H1 (cell line): ENCODE measurements at regions not wholly inside any gene's neighbourhood (a gene's known extent, or its start where the extent isn't known, plus 50 kb on each side); places are given as distances from the start of the nearest gene placed in this dataset.

ENCODE experiments used
- ASH2L ChIP-seq: fragments of 200-600, 300-600 bp; sonication (generic); IDR thresholded peaks from one replicate; pipeline ENCODE4 v1.7.1; 2017; ENCODE audit warnings: low read length
- CBX8 ChIP-seq: fragments of 300-800, 300-1000 bp; sonication (generic); IDR thresholded peaks from 2 replicates; pipeline ENCODE4 v1.7.1; 2016; ENCODE audit warnings: low read depth, low read length, borderline replicate concordance
- CTCF ChIP-seq, 3 experiments: IDR thresholded peaks; 1 replicate in 2 of 3; 2 replicates in 1 of 3; pipeline versions ENCODE4 v1.5.1 to v1.6.1; 2011; ENCODE audit warnings: low read length in 3 of 3, mild to moderate bottlenecking in 3 of 3, inconsistent platforms in 2 of 3, low read depth in 1 of 3, moderate library complexity in 1 of 3; ENCODE audit not compliant: insufficient read depth in 1 of 3; ENCODE audit errors: control extremely low read depth in 1 of 3
- EP300 ChIP-seq, 2 experiments: IDR thresholded peaks; 1 replicate in 1 of 2; 2 replicates in 1 of 2; pipeline ENCODE4 v1.6.1; 2011 to 2012; ENCODE audit warnings: low read depth in 2 of 2, low read length in 2 of 2, mild to moderate bottlenecking in 2 of 2, borderline replicate concordance in 1 of 2, inconsistent platforms in 1 of 2, moderate library complexity in 1 of 2
- HDAC2 ChIP-seq, 2 experiments: fragments of 300-600 bp in 1 of 2; sonication (generic) in 1 of 2; IDR thresholded peaks; 2 replicates each; pipeline ENCODE4 v1.6.1; 2011 to 2012; ENCODE audit warnings: low read depth in 2 of 2, low read length in 2 of 2, mild to moderate bottlenecking in 2 of 2, moderate library complexity in 2 of 2, borderline replicate concordance in 1 of 2, inconsistent platforms in 1 of 2
- KDM1A ChIP-seq: fragments of 200-600, 300-600 bp; sonication (generic); IDR thresholded peaks from 2 replicates; pipeline ENCODE4 v1.7.1; 2016; ENCODE audit warnings: mild to moderate bottlenecking, low read length, borderline replicate concordance
- POLR2AphosphoS5 ChIP-seq: IDR thresholded peaks from 2 replicates; pipeline ENCODE4 v1.6.1; 2011; ENCODE audit warnings: low read depth, low read length
- SAP30 ChIP-seq: fragments of 300-600 bp; sonication (generic); IDR thresholded peaks from 2 replicates; pipeline ENCODE4 v1.7.1; 2012; ENCODE audit warnings: low read length, moderate library complexity, mild to moderate bottlenecking, inconsistent platforms; ENCODE audit not compliant: insufficient read depth, insufficient replicate concordance
- SP4 ChIP-seq: IDR thresholded peaks from 2 replicates; pipeline ENCODE4 v1.6.1; 2012; ENCODE audit warnings: low read length, inconsistent platforms

GRCh38 chr2:126748929-126749518 lies 93.1 kb downstream of the GYPC start (continued):
- TF ChIP-seq CTCF (IDR thresholded peaks at IDR 0.05; ENCODE audit: control extremely low read depth in 1 of 3, insufficient read depth in 1 of 3, low read depth in 1 of 3, low read length in 3 of 3) (no peak), HDAC2 (IDR thresholded peaks at IDR 0.05; ENCODE audit: borderline replicate concordance in 1 of 2, low read depth in 2 of 2, low read length in 2 of 2) (no peak), SP4 (no peak), CBX8 (no peak), KDM1A (no peak), ASH2L (no peak), POLR2AphosphoS5 (no peak), SAP30 (no peak), EP300 (IDR thresholded peaks at IDR 0.05; ENCODE audit: borderline replicate concordance in 1 of 2, low read depth in 2 of 2, low read length in 2 of 2) (no peak)
